ENCODE measurements at regions not wholly inside any gene's neighbourhood (a gene's known extent, or its start where the extent isn't known, plus 50 kb on each side); places are given as distances from the start of the nearest gene placed in this dataset.
"Not testable (repeated sequence)": the region's sequence is repeated elsewhere in the genome, so short reads cannot be mapped to it uniquely, and the experiment has no call there.

DNA sequence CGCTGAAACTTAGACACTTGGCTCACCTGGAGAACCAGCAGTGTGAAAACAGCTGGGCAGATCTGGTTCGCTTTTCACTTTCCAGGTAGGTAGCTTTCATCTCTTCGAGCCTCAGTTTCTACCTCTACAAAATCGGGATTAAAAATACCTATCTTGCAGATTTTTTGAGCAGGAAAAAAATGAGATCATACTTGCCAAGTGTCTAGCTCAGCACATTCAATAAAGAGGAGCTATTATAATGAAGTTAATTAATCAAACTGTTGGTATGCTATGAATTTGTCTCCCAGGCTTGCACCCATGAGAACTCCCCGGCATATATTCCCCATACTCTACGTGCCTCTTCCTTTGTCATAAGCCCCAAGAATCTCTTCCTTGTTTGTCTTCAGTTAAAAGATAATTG, 158.6 kb upstream of the LDB2 start:
- no peak for DNase-seq

DNA sequence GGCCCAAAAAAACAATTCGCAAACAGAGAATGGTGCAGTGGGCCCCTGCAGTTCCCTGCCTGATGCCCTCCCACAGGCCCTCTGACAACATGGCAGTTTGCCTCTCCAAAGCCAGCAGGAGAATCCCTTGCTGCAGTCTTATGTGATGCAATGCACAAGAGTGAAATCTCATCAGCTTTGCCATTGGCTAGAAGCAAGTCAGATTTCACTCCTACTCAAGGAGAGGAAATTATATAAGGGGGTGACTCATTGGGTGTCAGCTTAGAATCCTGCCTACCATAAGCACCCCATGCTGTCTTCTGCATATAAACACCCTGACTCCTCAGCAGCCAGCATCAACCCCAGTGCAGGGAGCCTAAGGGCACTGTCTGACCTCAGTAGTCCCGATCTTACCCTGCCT, 157.3 kb upstream of the LDB2 start:
- no peak for DNase-seq

DNA sequence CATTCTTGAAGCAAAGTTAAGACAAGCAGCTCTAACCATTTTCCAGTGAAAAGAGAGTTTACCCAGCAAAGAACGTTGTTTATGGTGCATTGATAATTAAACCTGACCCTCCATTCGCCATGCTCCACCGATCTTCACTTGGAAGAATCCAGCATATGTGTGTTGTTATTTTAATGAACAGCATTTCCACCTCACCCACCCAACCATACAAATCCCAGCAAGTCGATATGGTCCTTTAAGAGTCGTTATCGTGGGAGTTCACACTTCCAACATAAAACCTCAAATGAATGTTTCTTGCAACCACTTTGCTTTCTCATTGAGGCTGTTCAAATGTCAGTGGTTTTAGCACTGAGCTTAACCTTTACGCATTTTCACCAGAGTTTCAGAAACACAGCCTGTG, 147.4 kb upstream of the LDB2 start:
- no peak for DNase-seq

DNA sequence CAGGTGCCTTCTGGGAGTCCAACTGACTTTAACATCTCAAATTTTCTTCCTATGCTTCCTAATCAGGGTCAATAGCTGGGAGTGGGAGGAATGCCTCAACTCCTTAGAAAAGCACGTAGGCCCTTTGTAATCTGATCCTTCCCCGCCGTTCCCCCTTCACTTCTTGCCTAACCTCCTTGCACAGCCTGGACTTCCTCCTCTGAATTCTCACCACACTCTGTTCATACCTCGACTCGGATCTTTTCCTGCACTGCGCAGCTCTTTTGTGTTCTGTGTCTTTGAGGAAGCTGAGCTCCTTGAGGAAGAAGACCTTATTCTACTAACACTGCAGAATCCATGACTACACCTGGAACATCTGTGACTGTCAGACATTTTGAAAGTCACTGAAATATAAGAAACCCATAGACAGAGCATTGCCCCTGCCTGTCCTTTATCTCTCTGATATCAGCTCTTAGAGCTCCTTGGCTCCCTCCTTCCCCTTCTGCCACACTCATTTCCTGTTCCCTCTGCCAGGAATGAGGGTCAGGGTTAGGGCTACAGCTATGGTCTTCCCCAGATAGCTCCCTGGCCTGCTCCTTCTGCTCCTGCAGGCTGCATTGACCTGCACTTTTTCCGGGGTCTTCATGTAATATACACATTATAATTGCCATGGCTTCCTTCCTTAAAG, 140.2 kb upstream of the LDB2 start:
- no peak for DNase-seq

DNA sequence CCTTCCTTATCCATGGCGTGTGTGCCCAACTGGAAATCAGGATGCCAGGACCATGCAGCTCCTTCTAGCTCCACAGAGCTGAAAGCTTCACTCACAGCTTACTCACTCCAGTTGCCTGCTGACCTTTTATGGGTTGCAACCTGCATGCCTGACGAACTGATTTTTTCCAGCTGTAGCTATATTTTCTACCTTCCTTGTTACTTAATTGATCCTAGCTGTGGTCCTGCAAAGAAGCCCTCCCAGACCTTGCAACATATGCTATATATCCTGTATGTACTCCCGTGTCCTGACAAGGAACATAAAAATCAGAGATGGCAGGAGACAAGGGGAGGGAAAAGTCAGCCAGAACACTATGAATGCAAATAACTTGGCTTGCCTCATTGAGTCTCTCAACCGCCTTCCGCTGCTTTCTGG, 135.3 kb upstream of the LDB2 start:
- DNase-seq = peak; percentile 34

DNA sequence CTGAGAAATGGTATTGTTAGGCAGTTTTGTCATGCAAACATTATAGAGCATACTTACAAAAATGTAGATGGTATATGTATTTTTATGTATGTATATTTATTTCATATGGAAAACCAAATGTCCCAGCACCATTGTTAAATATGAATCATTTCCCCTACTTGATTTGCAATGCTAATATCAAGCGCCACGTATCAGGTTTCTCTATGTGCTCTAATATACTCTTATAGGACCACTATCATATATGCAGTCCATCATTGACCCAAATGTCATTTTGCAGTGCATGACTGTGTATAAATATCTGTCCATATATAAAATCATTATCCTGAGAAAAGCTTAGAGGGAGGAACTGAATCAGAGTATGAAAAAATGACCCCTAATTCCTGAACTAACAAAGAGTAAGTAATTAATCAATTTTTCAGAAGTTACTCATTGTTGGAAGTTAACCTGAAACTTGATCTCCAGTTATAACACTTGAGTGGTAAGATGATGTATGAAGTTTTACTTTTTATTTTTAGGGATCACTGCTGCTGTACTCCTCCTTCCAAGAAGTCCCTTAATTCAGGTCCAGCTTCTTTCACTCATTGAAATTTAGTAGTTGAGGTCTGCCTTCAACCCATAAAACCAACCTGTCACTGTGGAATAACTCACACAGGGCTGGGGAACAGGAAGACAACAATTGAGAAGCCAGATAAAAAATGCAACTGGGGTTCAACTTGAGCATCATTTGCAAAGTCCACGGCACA, 134.8 kb upstream of the LDB2 start:
- no peak for DNase-seq

DNA sequence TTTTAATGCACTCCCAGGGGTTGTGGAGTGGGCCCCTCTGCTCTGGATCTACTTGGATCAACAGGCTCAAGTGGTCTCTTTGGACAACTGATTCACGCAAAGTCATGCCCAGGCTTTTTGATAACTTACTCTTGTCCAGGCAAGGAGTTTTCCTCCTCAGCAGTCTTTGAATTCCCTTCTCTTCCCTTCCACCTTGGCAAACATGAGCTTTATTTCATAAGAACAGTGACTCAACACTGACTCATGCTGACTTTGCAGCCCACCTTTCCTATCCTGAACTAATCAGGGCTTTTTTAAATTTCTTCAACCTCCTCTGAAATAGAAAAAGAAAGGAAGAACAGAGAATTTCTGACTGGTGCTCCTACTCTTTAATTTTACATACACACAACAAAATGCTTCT, 132.1 kb upstream of the LDB2 start:
- no peak for DNase-seq

DNA sequence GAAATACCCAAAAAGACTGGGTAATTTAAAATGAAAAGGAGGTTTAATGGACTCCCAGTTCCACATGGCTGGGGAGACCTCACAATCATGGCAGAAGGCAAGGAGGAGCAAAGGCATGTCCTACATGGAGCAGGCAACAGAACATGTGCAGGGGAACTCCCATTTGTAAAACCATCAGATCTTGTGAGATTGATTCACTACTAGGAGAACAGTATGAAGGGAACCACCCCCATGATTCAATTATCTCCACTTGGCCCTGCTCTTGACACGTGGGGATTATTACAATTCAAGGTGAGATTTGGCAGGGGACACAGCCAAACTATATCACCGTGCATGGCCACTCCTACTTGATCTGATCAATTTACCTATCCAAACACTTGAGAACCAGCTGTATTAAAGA, 131.5 kb upstream of the LDB2 start:
- no peak for DNase-seq

DNA sequence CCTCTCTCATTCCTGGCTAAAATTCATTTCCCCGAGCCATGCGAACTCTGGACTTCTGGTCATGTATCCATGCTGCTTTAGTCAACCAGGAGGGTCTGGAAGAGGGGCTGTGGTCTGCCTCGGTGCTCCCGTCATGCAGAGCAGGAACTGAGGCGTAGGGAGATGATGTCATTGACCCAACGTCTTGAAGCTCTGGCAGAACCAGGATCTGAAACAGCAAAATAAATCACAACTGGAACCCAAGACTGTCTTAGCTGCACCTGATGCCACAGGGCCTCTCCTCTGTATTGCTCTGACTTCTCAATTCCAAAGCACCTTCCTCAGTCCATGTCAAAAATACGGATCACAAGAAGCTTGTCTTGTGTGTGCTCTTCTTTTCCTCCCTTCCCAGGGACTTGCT, 131.0 kb upstream of the LDB2 start:
- no peak for DNase-seq

DNA sequence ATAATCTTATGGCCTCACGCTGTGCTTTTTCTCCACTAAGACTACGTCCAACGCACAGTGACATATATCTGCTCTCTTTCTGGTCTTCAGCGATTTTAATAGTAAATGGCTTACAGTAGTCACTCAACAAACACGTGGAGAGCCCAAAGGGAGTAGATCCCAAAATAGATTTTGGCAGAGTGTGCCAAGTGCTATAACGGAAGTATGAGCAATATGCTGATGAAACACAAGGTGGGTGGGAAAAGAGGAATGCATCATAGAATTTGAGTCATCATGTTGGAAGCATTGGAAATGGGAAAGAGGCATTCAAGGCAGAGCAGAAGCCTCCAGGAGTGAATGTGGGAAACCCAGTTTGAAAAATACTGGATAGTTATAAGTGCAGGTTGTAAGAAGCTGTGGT, 129.1 kb upstream of the LDB2 start:
- no peak for DNase-seq

DNA sequence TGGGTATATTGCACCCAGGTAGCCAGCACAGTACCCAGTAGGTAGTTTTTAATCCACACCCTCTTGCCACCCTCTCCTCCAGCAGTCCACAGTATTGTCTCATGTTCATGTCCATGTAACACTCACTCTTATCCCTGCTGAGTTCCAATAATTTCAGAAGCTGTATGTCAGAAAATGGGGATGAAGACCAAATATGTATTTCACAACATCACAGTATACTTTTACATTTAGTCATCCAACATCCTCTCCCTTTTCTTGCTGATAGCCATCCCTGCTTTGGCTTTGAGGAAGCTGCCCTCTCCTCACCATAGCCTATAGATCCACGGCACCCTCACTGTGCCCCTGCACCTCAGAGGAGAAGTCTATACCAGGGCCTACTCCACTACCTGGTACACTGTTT, 126.0 kb upstream of the LDB2 start:
- no peak for DNase-seq

DNA sequence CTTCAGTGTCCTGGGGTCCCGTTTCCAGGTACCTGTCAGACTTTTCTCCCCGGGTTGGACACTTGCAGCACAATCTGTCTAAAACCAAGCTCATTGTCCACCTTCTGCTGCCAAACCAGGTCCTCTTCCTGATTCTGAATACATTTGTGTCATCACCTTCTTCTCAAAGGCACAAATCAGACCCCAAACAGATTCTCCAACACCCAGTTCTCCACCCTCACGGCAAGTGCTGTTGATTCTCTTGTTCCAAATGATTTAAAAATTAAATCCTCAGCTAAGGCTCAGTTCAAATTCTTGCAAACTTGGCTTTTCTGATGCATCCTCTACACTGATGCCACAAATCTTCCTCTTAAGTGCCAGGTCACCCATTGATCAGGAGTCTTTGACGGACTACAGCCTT, 122.5 kb upstream of the LDB2 start:
- DNase-seq = no peak

DNA sequence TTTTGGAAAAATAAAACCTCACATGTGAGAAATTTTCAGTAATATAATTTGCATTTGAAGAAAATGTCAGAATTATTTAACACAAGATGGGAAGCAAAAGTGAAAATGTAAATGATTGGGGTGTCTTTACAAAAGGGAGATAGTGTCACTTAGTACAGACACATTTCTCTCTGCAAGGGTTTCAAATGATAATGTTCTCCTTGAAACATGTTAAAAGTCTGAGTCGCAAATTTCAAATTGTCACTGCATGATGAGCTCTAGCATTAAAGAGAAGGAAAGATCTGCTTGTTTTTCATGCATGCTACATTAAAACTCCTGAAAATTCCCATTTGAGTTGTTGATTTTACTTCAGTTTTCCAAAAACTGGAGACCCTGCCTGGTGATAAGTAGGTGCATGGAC, 122.0 kb upstream of the LDB2 start:
- DNase-seq = no peak

DNA sequence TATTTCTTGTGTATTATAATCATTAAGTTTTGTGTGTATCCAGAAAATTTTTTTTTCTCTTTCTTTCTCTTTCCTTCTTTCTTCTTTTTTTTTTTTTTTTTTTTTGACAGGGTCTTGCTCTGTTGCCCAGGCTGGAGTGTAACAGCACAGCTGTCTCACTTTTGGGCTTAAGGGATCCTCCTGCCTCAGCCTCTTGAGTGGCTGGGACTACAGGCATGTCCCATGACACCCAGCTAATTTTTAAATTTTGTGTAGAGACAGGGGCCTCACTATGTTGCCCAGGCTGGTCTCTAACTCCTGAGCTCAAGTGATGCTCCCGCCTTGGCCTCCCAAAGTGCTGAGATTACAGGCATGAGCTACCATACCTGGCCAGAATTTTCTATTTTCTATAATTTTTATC, 120.2 kb upstream of the LDB2 start:
- not testable (repeated sequence) for DNase-seq

DNA sequence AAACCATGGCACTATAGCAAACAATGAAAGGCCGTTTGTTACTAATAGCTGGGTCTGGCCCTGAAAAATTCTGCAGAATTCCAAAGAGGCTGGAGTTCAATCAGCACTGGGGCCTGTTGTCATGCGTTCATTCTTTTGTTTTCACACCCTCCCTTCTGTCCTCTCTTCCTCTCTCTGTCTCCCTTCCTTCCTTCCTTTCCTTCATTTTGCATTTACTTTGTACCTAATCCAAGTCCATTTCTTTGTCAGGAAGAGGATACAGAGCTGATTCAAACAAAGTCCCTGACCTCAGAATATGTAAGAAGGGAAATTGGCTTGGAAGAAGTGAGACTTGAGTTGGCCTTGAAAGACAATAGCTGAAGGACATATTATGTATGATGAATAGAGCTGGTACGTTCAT, 119.6 kb upstream of the LDB2 start:
- DNase-seq = no peak

DNA sequence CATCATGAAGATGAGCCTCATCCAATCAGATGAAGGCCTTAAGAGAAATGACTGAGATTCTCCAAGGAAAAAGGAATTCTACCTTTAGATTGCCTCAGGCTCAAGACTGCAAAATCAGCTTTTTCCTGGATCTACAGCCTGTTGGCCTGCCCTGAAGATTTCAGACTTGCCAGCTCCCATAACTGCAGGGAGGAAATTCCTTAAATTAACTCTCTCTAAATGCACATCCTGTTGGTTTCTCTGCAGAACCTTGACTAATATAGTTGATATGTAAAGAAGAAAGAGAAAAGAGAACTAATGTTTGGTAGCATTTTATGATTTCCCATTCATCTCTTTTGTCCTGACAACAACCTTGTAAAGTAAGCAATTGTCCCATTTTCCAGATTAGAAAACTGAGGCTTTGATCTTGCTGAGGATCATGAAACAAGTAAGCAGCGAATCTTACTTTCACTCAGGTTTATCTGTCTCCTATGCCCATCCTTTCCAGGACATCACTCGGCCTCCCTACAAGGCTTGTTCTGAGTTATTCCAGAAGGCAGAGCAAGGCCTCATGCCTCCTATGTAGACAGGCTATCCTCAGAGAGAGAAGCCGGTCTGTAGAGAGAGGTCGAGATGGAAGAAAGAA, 115.0 kb upstream of the LDB2 start:
- peak; percentile 33 for DNase-seq

DNA sequence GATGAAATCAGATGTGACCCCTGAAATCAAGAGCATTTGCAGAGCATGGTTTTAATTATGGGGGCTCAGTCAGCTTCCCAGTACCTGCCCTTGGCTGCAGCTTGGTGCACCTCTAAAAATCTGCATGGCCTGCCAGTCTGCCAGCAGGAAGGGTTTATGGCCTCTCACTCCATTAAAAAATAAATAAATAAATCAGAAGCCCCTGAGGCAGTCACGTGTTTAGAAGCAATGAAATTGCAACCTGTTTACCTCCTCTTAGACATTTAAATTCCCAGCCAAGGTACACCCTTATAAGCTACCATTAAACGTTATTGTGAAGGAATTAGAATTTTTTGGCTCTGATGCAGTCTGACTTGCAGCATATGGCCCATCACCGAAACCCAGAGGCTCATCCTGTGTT, 114.0 kb upstream of the LDB2 start:
- DNase-seq = no peak

DNA sequence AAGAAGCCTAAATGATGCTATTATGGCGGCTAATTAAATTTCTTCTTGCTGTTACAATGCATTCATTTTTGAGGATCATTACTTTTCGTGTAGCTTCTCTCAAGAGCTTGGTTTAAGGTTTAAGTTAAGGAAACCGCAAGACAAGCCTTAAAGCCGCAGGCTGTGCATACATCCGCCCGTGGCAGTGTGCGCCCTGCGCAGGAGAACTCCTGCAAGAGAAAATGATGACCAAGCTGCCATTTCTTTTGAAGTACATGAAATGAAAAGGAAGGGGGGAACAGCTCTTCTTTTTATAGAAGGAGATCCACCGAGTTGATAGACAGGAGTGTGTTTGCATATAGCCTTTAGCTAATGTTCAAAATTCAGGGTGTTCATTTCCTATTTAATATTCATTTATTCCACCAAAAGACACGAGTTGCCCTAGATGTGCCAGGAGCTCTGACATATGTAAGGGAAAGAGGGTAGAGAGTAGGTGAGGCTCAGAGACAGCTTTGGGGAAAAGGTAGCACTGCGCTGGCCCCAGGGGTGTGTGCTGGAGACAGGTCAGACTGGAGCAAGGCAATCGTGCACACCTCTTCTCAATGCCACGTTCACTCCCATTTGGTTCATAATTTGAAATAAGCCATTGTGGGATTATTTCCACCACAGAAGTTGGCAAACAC, 112.1 kb upstream of the LDB2 start:
- DNase-seq = no peak

DNA sequence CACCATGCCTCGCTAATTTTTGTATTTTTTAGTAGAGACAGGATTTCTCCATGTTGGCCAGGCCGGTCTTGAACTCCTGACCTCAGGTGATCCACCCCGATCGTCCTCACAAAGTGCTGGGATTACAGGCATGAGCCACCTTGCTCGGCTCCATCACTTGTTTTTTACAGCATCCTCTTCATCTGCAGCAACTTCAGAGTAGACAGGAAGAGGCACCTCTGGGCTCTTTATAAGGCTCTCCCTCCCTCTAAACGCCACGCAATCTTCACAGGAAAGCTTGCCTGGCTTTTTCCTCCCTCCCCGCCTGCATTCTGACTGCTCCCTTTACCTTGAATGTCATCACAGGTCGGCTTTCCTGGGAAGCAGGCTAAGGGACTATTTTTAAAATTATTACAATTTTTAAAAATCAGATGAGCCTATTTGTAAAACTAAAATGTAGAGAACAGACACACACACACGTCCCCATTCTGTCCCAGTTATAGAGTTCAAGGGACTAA, 111.5 kb upstream of the LDB2 start:
- DNase-seq = no peak

DNA sequence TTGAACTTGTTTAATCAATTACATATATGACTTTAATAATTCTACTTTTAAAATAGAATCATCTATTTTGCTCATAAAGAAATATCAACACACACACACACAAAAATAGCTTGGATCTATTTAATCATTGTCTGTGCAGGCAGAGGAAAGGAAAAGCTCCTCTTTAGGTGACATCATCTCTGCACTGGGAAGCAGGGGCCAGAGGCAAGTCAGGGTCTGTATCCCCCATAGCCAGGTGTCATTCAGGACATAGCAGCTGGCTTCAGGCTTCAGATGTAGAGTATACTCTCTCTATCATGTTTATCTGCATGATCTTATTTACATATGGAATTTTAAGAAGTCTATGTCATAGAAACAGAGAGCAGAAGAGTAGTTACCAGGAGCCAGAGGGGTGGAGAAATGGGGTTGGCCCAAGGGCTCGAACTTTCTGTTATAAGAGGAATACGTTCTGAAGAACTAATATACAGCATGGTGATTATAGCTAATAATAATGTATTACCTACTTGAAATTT, 110.4 kb upstream of the LDB2 start:
- DNase-seq = no peak

DNA sequence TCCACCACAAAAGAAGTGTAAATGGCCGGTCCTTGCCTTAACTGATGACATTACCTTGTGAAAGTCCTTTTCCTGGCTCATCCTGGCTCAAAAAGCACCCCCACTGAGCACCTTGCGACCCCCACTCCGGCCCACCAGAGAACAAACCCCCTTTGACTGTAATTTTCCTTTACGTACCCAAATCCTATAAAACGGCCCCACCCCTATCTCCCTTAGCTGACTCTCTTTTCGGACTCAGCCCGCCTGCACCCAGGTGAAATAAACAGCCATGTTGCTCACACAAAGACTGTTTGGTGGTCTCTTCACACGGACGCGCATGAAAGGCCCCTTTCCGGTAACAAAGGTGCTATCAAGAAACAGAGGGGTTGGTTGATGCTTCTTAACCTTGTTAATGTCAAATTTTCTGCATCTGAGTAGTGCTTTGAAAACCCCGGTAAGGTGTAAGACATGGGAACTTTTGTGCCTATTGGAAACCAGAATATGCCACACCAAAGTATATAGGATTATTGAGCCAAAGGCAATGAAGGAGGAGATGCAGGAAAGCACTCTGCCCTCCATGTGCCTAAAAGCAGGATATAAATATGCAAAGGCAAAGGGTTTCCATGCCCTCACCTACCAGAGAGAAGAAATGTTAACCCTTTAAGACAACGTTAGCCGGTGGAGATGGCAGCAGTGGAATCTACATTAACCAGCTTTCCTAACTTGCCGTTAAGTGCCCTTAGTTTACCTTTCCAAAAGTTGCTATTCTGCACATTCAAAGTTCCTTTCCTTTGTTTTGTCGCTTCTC, 105.4 kb upstream of the LDB2 start:
- not testable (repeated sequence) for DNase-seq

DNA sequence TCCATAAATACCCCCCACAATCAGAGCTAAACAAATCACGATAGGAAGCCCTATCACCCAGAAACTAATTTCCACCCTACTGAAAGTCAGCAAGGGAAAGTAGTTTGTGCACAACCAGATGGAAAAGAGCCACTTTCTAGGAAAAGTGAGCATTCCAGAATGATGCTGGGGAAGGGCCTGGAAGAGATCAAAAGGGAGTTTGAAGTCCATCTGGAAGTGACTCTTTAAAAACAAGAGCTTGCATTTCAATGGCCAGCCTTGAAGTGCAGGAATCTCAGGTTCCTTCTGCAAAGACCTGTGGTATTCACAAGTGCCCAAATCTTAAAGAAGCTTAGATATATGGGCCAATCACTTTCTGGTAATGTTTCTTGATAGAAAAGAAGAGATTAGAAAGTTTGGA, 97.0 kb upstream of the LDB2 start:
- DNase-seq = no peak

Measured in right hindlimb (tissue), 1 donor.